OCI-LY3 (cell line): ENCODE measurements at regions not wholly inside any gene's neighbourhood (a gene's known extent, or its start where the extent isn't known, plus 50 kb on each side); places are given as distances from the start of the nearest gene placed in this dataset.

ENCODE experiments used
- H2AFZ ChIP-seq: fragments of 200-600, 300-600 bp; shearing (Covaris generic); 2 replicates; pipeline ENCODE4 v1.6.0; 2014; ENCODE audit warnings: antibody characterized with exemption, low read depth, low read length
- H3K27ac ChIP-seq: fragments of 200-600, 300-600 bp; sonication (generic); 2 replicates; pipeline ENCODE4 v1.5.1; 2014; ENCODE audit warnings: mild to moderate bottlenecking, low read length, moderate library complexity, mixed read lengths
- H3K27me3 ChIP-seq: fragments of 200-600, 300-600 bp; sonication (generic); 2 replicates; pipeline ENCODE4 v1.6.1; 2014; ENCODE audit warnings: low read depth, low read length, mixed read lengths
- H3K36me3 ChIP-seq: fragments of 200-600, 300-600 bp; sonication (generic); replicated peaks from 2 replicates; pipeline ENCODE3; 2014; ENCODE audit warnings: low read depth, low read length, mixed read lengths
- H3K4me1 ChIP-seq: fragments of 300-600, 200-600 bp; sonication (generic); 2 replicates; pipeline ENCODE4 v1.6.1; 2014; ENCODE audit warnings: low read length, mixed read lengths
- H3K4me2 ChIP-seq: fragments of 200-600, 300-600 bp; sonication (generic); 2 replicates; pipeline ENCODE4 v1.6.1; 2014; ENCODE audit warnings: low read length, mixed read lengths
- H3K4me3 ChIP-seq: fragments of 300-600, 200-600 bp; sonication (generic); 2 replicates; pipeline ENCODE4 v1.5.1; 2014; ENCODE audit warnings: antibody characterized with exemption, mild to moderate bottlenecking, low read length, moderate library complexity
- H3K79me2 ChIP-seq: fragments of 300-600, 200-600 bp; shearing (Covaris generic); 2 replicates; pipeline ENCODE4 v1.6.1; 2014; ENCODE audit warnings: mild to moderate bottlenecking, low read length, mixed read lengths
- H3K9ac ChIP-seq: fragments of 300-600, 200-600 bp; shearing (Covaris generic); 2 replicates; pipeline ENCODE4 v1.6.0; 2014; ENCODE audit warnings: mild to moderate bottlenecking, low read length, moderate library complexity
- H3K9me3 ChIP-seq: fragments of 200-600, 300-600 bp; shearing (Covaris generic); 2 replicates; pipeline ENCODE4 v1.6.1; 2014; ENCODE audit warnings: low read length, mixed read lengths; ENCODE audit not compliant: insufficient read depth
- H4K20me1 ChIP-seq: fragments of 200-600, 300-600 bp; sonication (generic); 2 replicates; pipeline ENCODE4 v1.6.1; 2016; ENCODE audit warnings: low read length, mixed read lengths; ENCODE audit not compliant: insufficient read depth
- CTCF ChIP-seq: fragments of 200-600, 300-600 bp; sonication (generic); IDR thresholded peaks from 2 replicates; pipeline ENCODE4 v1.5.1; 2014; ENCODE audit warnings: antibody characterized with exemption, low read length, low read depth
- EZH2phosphoT487 ChIP-seq: fragments of 200-600 bp; shearing (Covaris generic); IDR thresholded peaks from 2 replicates; pipeline ENCODE4 v1.6.1; 2018; ENCODE audit warnings: antibody characterized with exemption, mixed run types, low read depth

GRCh38 chr7:116377721-116378120 is 121.8 kb upstream of the CAV2 start:
- H3K4me2 ChIP-seq = no peak overlapping the region
- no peaks in the 10 kb centered on the region for H3K4me1 ChIP-seq
- no peak overlapping the region for H2AFZ ChIP-seq

GRCh38 chr7:116380025-116380424 is 119.5 kb upstream of the CAV2 start:
- H3K36me3 ChIP-seq = no peaks in the 10 kb centered on the region
- no peak overlapping the region for H3K9ac ChIP-seq
- H3K4me2 ChIP-seq = no peak overlapping the region
- H3K4me1 ChIP-seq = no peaks in the 10 kb centered on the region
- H3K4me3 ChIP-seq = no peak overlapping the region
- no peaks in the 10 kb centered on the region for H3K79me2 ChIP-seq
- H4K20me1 ChIP-seq = no peaks in the 10 kb centered on the region
- no peaks in the 10 kb centered on the region for H3K9me3 ChIP-seq
- H3K27me3 ChIP-seq = no peaks in the 10 kb centered on the region
- H3K27ac ChIP-seq = no peak overlapping the region
- no peak for TF ChIP-seq EZH2phosphoT487
- no peak for TF ChIP-seq CTCF
- no peak overlapping the region for H2AFZ ChIP-seq

More at GRCh38 chr7:116377721-116378120, 121.8 kb upstream of the CAV2 start:
- TF ChIP-seq CTCF (no peak), EZH2phosphoT487 (no peak)
- no peaks in the 10 kb centered on the region for H3K36me3 ChIP-seq
- no peaks in the 10 kb centered on the region for H3K27me3 ChIP-seq
- no peak overlapping the region for H3K9ac ChIP-seq
- H4K20me1 ChIP-seq = no peaks in the 10 kb centered on the region
- no peak overlapping the region for H3K4me3 ChIP-seq
- no peaks in the 10 kb centered on the region for H3K79me2 ChIP-seq
- no peak overlapping the region for H3K27ac ChIP-seq
- H3K9me3 ChIP-seq = no peaks in the 10 kb centered on the region

- Histone ChIP-seq H3K4me2 (no peak overlapping the region), H3K9ac (no peak overlapping the region), H3K9me3 (no peaks in the 10 kb centered on the region), H4K20me1 (no peaks in the 10 kb centered on the region), H3K36me3 (no peaks in the 10 kb centered on the region), H3K4me1 (no peaks in the 10 kb centered on the region), H3K27me3 (no peaks in the 10 kb centered on the region), H3K27ac (no peak overlapping the region), H3K79me2 (no peaks in the 10 kb centered on the region), H2AFZ (no peak overlapping the region), H3K4me3 (no peak overlapping the region)
- no peak for TF ChIP-seq EZH2phosphoT487
- no peak for TF ChIP-seq CTCF
Measured at GRCh38 chr7:116382375-116382774, 117.2 kb upstream of the CAV2 start.

GRCh38 chr7:116384936-116385635 is 114.5 kb upstream of the CAV2 start:
- Histone ChIP-seq H4K20me1 (no peaks in the 10 kb centered on the region), H3K79me2 (no peaks in the 10 kb centered on the region), H3K36me3 (no peaks in the 10 kb centered on the region), H3K9me3 (no peaks in the 10 kb centered on the region), H3K27ac (no peak overlapping the region), H3K27me3 (no peaks in the 10 kb centered on the region), H3K9ac (no peak overlapping the region), H3K4me2 (no peak overlapping the region), H3K4me3 (no peak overlapping the region), H3K4me1 (no peaks in the 10 kb centered on the region), H2AFZ (no peak overlapping the region)
- TF ChIP-seq CTCF (no peak), EZH2phosphoT487 (no peak)
